HepG2 (cell line): ENCODE measurements at regions not wholly inside any gene's neighbourhood (a gene's known extent, or its start where the extent isn't known, plus 50 kb on each side); places are given as distances from the start of the nearest gene placed in this dataset.

Experiments
- EZH2 ChIP-seq: conservative IDR thresholded peaks from 2 replicates; pipeline ENCODE4 v1.6.1; 2012; ENCODE audit warnings: mild to moderate bottlenecking, low read depth, low read length, moderate library complexity
- SOX6 ChIP-seq, 2 experiments: fragments of 450-650 bp in 1 of 2; sonication (generic) in 1 of 2; formaldehyde crosslinking in 1 of 2; IDR thresholded peaks; 2 replicates each; pipeline versions ENCODE4 v1.4.0 to v1.6.1; 2017 to 2020; ENCODE audit warnings: antibody characterized with exemption in 1 of 2, mild to moderate bottlenecking in 1 of 2, missing genetic modification reagents in 1 of 2
- TARDBP ChIP-seq: sonication (generic); formaldehyde crosslinking; IDR thresholded peaks from 2 replicates; pipeline ENCODE4 v1.8.0; 2022; ENCODE audit warnings: mild to moderate bottlenecking, missing genetic modification reagents
- ZBTB7A ChIP-seq: sonication (generic); formaldehyde crosslinking; IDR thresholded peaks from 2 replicates; pipeline ENCODE4 v1.8.0; 2022; ENCODE audit warnings: mild to moderate bottlenecking, missing genetic modification reagents
- ZNF550 ChIP-seq: sonication (generic); formaldehyde crosslinking; IDR thresholded peaks from 2 replicates; pipeline ENCODE4 v1.4.0; 2020; ENCODE audit warnings: mild to moderate bottlenecking, missing genetic modification reagents, borderline replicate concordance
- ZNF792 ChIP-seq: IDR thresholded peaks from 2 replicates; pipeline ENCODE4 v1.6.1; 2016
- TF ChIP-seq, protein P1 (sequence below): sonication (generic); formaldehyde crosslinking; IDR thresholded peaks from 2 replicates; pipeline ENCODE4 v1.5.0; 2020; ENCODE audit warnings: mild to moderate bottlenecking, missing genetic modification reagents, moderate library complexity
- TF ChIP-seq, protein P2 (sequence below): sonication (generic); formaldehyde crosslinking; conservative IDR thresholded peaks from 2 replicates; pipeline ENCODE4 v1.8.0; 2022; ENCODE audit warnings: mild to moderate bottlenecking, moderate library complexity, missing genetic modification reagents
- TF ChIP-seq, protein P3 (sequence below): sonication (generic); formaldehyde crosslinking; IDR thresholded peaks from 2 replicates; pipeline ENCODE4 v1.4.0; 2020; ENCODE audit warnings: low read depth, mild to moderate bottlenecking, missing genetic modification reagents
- TF ChIP-seq, protein P4 (sequence below): sonication (generic); formaldehyde crosslinking; IDR thresholded peaks from 2 replicates; pipeline ENCODE4 v1.8.1; 2022; ENCODE audit warnings: mild to moderate bottlenecking, missing genetic modification reagents

DNA sequence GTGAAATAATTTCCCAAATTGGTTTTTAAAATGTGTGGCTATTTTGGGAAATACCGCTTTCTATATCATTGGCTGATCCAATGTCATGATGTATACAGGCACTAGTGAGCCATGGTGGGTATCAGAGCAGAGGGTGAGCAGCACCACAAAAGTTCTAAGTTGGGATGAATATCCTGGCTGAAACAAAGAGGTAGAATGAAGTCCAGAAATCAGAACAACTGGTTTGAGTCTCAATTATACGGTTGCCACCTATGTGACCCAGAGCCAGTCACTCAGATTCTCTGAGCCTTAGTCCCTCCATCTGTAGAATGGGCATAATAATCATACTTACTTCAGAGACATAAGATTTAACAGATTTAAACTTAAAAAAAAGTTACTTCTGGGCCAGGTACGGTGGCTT is 172.3 kb downstream of the ZFP64 start:
- no peak for TF ChIP-seq ZBTB7A (CRISPR knock-in tag)
- TF ChIP-seq, protein P1, sequence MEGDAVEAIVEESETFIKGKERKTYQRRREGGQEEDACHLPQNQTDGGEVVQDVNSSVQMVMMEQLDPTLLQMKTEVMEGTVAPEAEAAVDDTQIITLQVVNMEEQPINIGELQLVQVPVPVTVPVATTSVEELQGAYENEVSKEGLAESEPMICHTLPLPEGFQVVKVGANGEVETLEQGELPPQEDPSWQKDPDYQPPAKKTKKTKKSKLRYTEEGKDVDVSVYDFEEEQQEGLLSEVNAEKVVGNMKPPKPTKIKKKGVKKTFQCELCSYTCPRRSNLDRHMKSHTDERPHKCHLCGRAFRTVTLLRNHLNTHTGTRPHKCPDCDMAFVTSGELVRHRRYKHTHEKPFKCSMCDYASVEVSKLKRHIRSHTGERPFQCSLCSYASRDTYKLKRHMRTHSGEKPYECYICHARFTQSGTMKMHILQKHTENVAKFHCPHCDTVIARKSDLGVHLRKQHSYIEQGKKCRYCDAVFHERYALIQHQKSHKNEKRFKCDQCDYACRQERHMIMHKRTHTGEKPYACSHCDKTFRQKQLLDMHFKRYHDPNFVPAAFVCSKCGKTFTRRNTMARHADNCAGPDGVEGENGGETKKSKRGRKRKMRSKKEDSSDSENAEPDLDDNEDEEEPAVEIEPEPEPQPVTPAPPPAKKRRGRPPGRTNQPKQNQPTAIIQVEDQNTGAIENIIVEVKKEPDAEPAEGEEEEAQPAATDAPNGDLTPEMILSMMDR (CRISPR knock-in tag) = no peak
- TF ChIP-seq ZNF792 = no peak
- TF ChIP-seq, protein P2, sequence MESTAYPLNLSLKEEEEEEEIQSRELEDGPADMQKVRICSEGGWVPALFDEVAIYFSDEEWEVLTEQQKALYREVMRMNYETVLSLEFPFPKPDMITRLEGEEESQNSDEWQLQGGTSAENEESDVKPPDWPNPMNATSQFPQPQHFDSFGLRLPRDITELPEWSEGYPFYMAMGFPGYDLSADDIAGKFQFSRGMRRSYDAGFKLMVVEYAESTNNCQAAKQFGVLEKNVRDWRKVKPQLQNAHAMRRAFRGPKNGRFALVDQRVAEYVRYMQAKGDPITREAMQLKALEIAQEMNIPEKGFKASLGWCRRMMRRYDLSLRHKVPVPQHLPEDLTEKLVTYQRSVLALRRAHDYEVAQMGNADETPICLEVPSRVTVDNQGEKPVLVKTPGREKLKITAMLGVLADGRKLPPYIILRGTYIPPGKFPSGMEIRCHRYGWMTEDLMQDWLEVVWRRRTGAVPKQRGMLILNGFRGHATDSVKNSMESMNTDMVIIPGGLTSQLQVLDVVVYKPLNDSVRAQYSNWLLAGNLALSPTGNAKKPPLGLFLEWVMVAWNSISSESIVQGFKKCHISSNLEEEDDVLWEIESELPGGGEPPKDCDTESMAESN (CRISPR knock-in tag) = no peak
- TF ChIP-seq EZH2 = no peak
- no peak for TF ChIP-seq SOX6 (IDR thresholded peaks at IDR 0.05)
- TF ChIP-seq SOX6 (CRISPR knock-in tag; IDR thresholded peaks at IDR 0.05) = no peak
- TF ChIP-seq, protein P3, sequence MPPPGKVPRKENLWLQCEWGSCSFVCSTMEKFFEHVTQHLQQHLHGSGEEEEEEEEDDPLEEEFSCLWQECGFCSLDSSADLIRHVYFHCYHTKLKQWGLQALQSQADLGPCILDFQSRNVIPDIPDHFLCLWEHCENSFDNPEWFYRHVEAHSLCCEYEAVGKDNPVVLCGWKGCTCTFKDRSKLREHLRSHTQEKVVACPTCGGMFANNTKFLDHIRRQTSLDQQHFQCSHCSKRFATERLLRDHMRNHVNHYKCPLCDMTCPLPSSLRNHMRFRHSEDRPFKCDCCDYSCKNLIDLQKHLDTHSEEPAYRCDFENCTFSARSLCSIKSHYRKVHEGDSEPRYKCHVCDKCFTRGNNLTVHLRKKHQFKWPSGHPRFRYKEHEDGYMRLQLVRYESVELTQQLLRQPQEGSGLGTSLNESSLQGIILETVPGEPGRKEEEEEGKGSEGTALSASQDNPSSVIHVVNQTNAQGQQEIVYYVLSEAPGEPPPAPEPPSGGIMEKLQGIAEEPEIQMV (CRISPR knock-in tag) = no peak
- no peak for TF ChIP-seq ZNF550 (CRISPR knock-in tag)
- TF ChIP-seq, protein P4, sequence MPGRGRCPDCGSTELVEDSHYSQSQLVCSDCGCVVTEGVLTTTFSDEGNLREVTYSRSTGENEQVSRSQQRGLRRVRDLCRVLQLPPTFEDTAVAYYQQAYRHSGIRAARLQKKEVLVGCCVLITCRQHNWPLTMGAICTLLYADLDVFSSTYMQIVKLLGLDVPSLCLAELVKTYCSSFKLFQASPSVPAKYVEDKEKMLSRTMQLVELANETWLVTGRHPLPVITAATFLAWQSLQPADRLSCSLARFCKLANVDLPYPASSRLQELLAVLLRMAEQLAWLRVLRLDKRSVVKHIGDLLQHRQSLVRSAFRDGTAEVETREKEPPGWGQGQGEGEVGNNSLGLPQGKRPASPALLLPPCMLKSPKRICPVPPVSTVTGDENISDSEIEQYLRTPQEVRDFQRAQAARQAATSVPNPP (CRISPR knock-in tag) = no peak
- TF ChIP-seq TARDBP = no peak
